ENCODE measurements at regions not wholly inside any gene's neighbourhood (a gene's known extent, or its start where the extent isn't known, plus 50 kb on each side); places are given as distances from the start of the nearest gene placed in this dataset.
"Not testable (repeated sequence)": the region's sequence is repeated elsewhere in the genome, so short reads cannot be mapped to it uniquely, and the experiment has no call there.

GRCh38 chr9:39567396-39567795 is 211.9 kb downstream of the SPATA31A1 start:
- not testable (repeated sequence) for H3K27ac ChIP-seq (ENCODE audit: low read depth, low read length); H3K27me3 ChIP-seq (ENCODE audit: control insufficient read depth, insufficient read depth, low read length); H3K4me3 ChIP-seq (ENCODE audit: low read depth, low read length); H3K9ac ChIP-seq (ENCODE audit: low read depth, low read length); H3K4me1 ChIP-seq (ENCODE audit: control insufficient read depth, insufficient read depth, low read length); H3K9me3 ChIP-seq (ENCODE audit: control insufficient read depth, insufficient read depth, low read length); H3K36me3 ChIP-seq (ENCODE audit: control insufficient read depth, insufficient read depth, low read length)

- H3K4me1 ChIP-seq (ENCODE audit: control insufficient read depth, insufficient read depth, low read length); H3K9ac ChIP-seq (ENCODE audit: low read depth, low read length); H3K27me3 ChIP-seq (ENCODE audit: control insufficient read depth, insufficient read depth, low read length); H3K9me3 ChIP-seq (ENCODE audit: control insufficient read depth, insufficient read depth, low read length); H3K27ac ChIP-seq (ENCODE audit: low read depth, low read length); H3K4me3 ChIP-seq (ENCODE audit: low read depth, low read length); H3K36me3 ChIP-seq (ENCODE audit: control insufficient read depth, insufficient read depth, low read length): not testable (repeated sequence)
Observed at GRCh38 chr9:39568900-39569299, 213.4 kb downstream of the SPATA31A1 start.

GRCh38 chr9:39573024-39574022 is 217.9 kb downstream of the SPATA31A1 start:
- H3K27ac ChIP-seq (ENCODE audit: low read depth, low read length), result peak overlapping the region; percentile 83
- not testable (repeated sequence) for H3K27me3 ChIP-seq (ENCODE audit: control insufficient read depth, insufficient read depth, low read length); H3K36me3 ChIP-seq (ENCODE audit: control insufficient read depth, insufficient read depth, low read length); H3K9me3 ChIP-seq (ENCODE audit: control insufficient read depth, insufficient read depth, low read length); H3K4me1 ChIP-seq (ENCODE audit: control insufficient read depth, insufficient read depth, low read length); H3K9ac ChIP-seq (ENCODE audit: low read depth, low read length); H3K4me3 ChIP-seq (ENCODE audit: low read depth, low read length)

GRCh38 chr9:39579000-39579399 is 223.5 kb downstream of the SPATA31A1 start:
- not testable (repeated sequence) for H3K27ac ChIP-seq (ENCODE audit: low read depth, low read length); H3K4me3 ChIP-seq (ENCODE audit: low read depth, low read length); H3K9me3 ChIP-seq (ENCODE audit: control insufficient read depth, insufficient read depth, low read length); H3K9ac ChIP-seq (ENCODE audit: low read depth, low read length); H3K36me3 ChIP-seq (ENCODE audit: control insufficient read depth, insufficient read depth, low read length); H3K4me1 ChIP-seq (ENCODE audit: control insufficient read depth, insufficient read depth, low read length); H3K27me3 ChIP-seq (ENCODE audit: control insufficient read depth, insufficient read depth, low read length)

GRCh38 chr9:39581296-39581695 is 225.8 kb downstream of the SPATA31A1 start:
- not testable (repeated sequence) for H3K27ac ChIP-seq (ENCODE audit: low read depth, low read length); H3K27me3 ChIP-seq (ENCODE audit: control insufficient read depth, insufficient read depth, low read length); H3K9ac ChIP-seq (ENCODE audit: low read depth, low read length); H3K4me3 ChIP-seq (ENCODE audit: low read depth, low read length); H3K36me3 ChIP-seq (ENCODE audit: control insufficient read depth, insufficient read depth, low read length); H3K4me1 ChIP-seq (ENCODE audit: control insufficient read depth, insufficient read depth, low read length); H3K9me3 ChIP-seq (ENCODE audit: control insufficient read depth, insufficient read depth, low read length)

- not testable (repeated sequence) for H3K9me3 ChIP-seq (ENCODE audit: control insufficient read depth, insufficient read depth, low read length); H3K27me3 ChIP-seq (ENCODE audit: control insufficient read depth, insufficient read depth, low read length); H3K9ac ChIP-seq (ENCODE audit: low read depth, low read length); H3K4me3 ChIP-seq (ENCODE audit: low read depth, low read length); H3K27ac ChIP-seq (ENCODE audit: low read depth, low read length); H3K4me1 ChIP-seq (ENCODE audit: control insufficient read depth, insufficient read depth, low read length); H3K36me3 ChIP-seq (ENCODE audit: control insufficient read depth, insufficient read depth, low read length)
Observed at GRCh38 chr9:39582677-39583412, 227.4 kb downstream of the SPATA31A1 start.

- H3K27ac ChIP-seq (ENCODE audit: low read depth, low read length); H3K9ac ChIP-seq (ENCODE audit: low read depth, low read length); H3K9me3 ChIP-seq (ENCODE audit: control insufficient read depth, insufficient read depth, low read length); H3K27me3 ChIP-seq (ENCODE audit: control insufficient read depth, insufficient read depth, low read length); H3K4me3 ChIP-seq (ENCODE audit: low read depth, low read length); H3K36me3 ChIP-seq (ENCODE audit: control insufficient read depth, insufficient read depth, low read length); H3K4me1 ChIP-seq (ENCODE audit: control insufficient read depth, insufficient read depth, low read length): not testable (repeated sequence)
Observed at GRCh38 chr9:39583413-39583747, 227.9 kb downstream of the SPATA31A1 start.

- not testable (repeated sequence) for H3K27ac ChIP-seq (ENCODE audit: low read depth, low read length); H3K9me3 ChIP-seq (ENCODE audit: control insufficient read depth, insufficient read depth, low read length); H3K27me3 ChIP-seq (ENCODE audit: control insufficient read depth, insufficient read depth, low read length); H3K9ac ChIP-seq (ENCODE audit: low read depth, low read length); H3K4me3 ChIP-seq (ENCODE audit: low read depth, low read length); H3K36me3 ChIP-seq (ENCODE audit: control insufficient read depth, insufficient read depth, low read length); H3K4me1 ChIP-seq (ENCODE audit: control insufficient read depth, insufficient read depth, low read length)
Observed at GRCh38 chr9:39585233-39585632, 229.8 kb downstream of the SPATA31A1 start.

- H3K36me3 ChIP-seq (ENCODE audit: control insufficient read depth, insufficient read depth, low read length), result no peaks in the 10 kb centered on the region
- H3K9me3 ChIP-seq (ENCODE audit: control insufficient read depth, insufficient read depth, low read length), result no peaks in the 10 kb centered on the region
- H3K27me3 ChIP-seq (ENCODE audit: control insufficient read depth, insufficient read depth, low read length), result no peaks in the 10 kb centered on the region
- H3K27ac ChIP-seq (ENCODE audit: low read depth, low read length), result no peak overlapping the region
- no peaks in the 10 kb centered on the region for H3K4me1 ChIP-seq (ENCODE audit: control insufficient read depth, insufficient read depth, low read length)
- no peak overlapping the region for H3K4me3 ChIP-seq (ENCODE audit: low read depth, low read length)
- no peak overlapping the region for H3K9ac ChIP-seq (ENCODE audit: low read depth, low read length)
Observed at GRCh38 chr9:39587844-39588499, 232.5 kb downstream of the SPATA31A1 start.

GRCh38 chr9:39588500-39589137 is 233.2 kb downstream of the SPATA31A1 start:
- no peaks in the 10 kb centered on the region for H3K4me1 ChIP-seq (ENCODE audit: control insufficient read depth, insufficient read depth, low read length)
- no peak overlapping the region for H3K27ac ChIP-seq (ENCODE audit: low read depth, low read length)
- H3K4me3 ChIP-seq (ENCODE audit: low read depth, low read length), result no peak overlapping the region
- no peaks in the 10 kb centered on the region for H3K9me3 ChIP-seq (ENCODE audit: control insufficient read depth, insufficient read depth, low read length)
- H3K9ac ChIP-seq (ENCODE audit: low read depth, low read length), result no peak overlapping the region
- no peaks in the 10 kb centered on the region for H3K27me3 ChIP-seq (ENCODE audit: control insufficient read depth, insufficient read depth, low read length)
- no peaks in the 10 kb centered on the region for H3K36me3 ChIP-seq (ENCODE audit: control insufficient read depth, insufficient read depth, low read length)

GRCh38 chr9:39604089-39604488 is 248.6 kb downstream of the SPATA31A1 start:
- not testable (repeated sequence) for H3K27me3 ChIP-seq (ENCODE audit: control insufficient read depth, insufficient read depth, low read length); H3K9ac ChIP-seq (ENCODE audit: low read depth, low read length); H3K4me3 ChIP-seq (ENCODE audit: low read depth, low read length); H3K9me3 ChIP-seq (ENCODE audit: control insufficient read depth, insufficient read depth, low read length); H3K4me1 ChIP-seq (ENCODE audit: control insufficient read depth, insufficient read depth, low read length); H3K36me3 ChIP-seq (ENCODE audit: control insufficient read depth, insufficient read depth, low read length); H3K27ac ChIP-seq (ENCODE audit: low read depth, low read length)

All from HUES48 (cell line).